ENCODE measurements at regions not wholly inside any gene's neighbourhood (a gene's known extent, or its start where the extent isn't known, plus 50 kb on each side); places are given as distances from the start of the nearest gene placed in this dataset.

- H3K36me3 Mint-ChIP-seq (ENCODE audit: unreplicated experiment) = no peaks in the 10 kb centered on the region
- no peak overlapping the region for H3K27ac Mint-ChIP-seq (ENCODE audit: unreplicated experiment)
- H3K4me3 Mint-ChIP-seq (ENCODE audit: unreplicated experiment) = no peak overlapping the region
Observed at GRCh38 chr12:107553211-107553765, 132.3 kb upstream of the PWP1 start.

GRCh38 chr12:107554941-107555340 lies 130.7 kb upstream of the PWP1 start:
- H3K4me1 Mint-ChIP-seq (ENCODE audit: unreplicated experiment) = no peaks in the 10 kb centered on the region
- peak; percentile 38 for DNase-seq (ENCODE audit: extremely low spot score, unreplicated experiment)
- no peak overlapping the region for H3K27ac Mint-ChIP-seq (ENCODE audit: unreplicated experiment)
- H3K36me3 Mint-ChIP-seq (ENCODE audit: unreplicated experiment) = no peaks in the 10 kb centered on the region
- TF ChIP-seq, protein P1, sequence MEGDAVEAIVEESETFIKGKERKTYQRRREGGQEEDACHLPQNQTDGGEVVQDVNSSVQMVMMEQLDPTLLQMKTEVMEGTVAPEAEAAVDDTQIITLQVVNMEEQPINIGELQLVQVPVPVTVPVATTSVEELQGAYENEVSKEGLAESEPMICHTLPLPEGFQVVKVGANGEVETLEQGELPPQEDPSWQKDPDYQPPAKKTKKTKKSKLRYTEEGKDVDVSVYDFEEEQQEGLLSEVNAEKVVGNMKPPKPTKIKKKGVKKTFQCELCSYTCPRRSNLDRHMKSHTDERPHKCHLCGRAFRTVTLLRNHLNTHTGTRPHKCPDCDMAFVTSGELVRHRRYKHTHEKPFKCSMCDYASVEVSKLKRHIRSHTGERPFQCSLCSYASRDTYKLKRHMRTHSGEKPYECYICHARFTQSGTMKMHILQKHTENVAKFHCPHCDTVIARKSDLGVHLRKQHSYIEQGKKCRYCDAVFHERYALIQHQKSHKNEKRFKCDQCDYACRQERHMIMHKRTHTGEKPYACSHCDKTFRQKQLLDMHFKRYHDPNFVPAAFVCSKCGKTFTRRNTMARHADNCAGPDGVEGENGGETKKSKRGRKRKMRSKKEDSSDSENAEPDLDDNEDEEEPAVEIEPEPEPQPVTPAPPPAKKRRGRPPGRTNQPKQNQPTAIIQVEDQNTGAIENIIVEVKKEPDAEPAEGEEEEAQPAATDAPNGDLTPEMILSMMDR (IDR thresholded peaks at IDR 0.05) = no peak
- H3K27me3 Mint-ChIP-seq (ENCODE audit: unreplicated experiment) = no peaks in the 10 kb centered on the region
- H3K4me3 Mint-ChIP-seq (ENCODE audit: unreplicated experiment) = no peak overlapping the region
- no peaks in the 10 kb centered on the region for H3K9me3 Mint-ChIP-seq (ENCODE audit: unreplicated experiment)

More at GRCh38 chr12:107553211-107553765, 132.3 kb upstream of the PWP1 start:
- Mint-ChIP-seq H3K9me3 (ENCODE audit: unreplicated experiment) (peaks cover 7% of the 10 kb centered on the region), H3K27me3 (ENCODE audit: unreplicated experiment) (no peaks in the 10 kb centered on the region), H3K4me1 (ENCODE audit: unreplicated experiment) (no peaks in the 10 kb centered on the region)
- TF ChIP-seq, protein P1 (IDR thresholded peaks at IDR 0.05) = no peak
- no peak for DNase-seq (ENCODE audit: extremely low spot score, unreplicated experiment)

DNA sequence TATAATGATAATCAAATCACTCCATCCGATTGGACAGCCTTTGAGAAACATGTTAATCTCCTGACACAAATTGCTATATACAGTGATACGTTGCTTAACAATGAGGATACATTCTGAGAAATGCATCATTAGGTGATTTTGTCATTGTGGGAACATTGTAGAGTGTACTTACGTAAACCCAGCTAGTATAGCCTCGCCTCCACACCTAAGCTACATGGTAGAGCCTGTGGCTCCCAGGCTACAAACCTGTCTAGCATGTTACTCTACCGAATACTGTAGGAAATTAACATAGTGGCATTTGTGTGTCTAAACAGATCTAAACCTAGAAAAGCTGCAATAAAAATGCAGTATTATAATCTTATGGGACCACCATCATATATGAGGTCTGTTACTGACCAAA lies 128.6 kb upstream of the PWP1 start:
- no peak overlapping the region for H3K27ac Mint-ChIP-seq (ENCODE audit: unreplicated experiment)
- peaks cover 3% of the 10 kb centered on the region for H3K27me3 Mint-ChIP-seq (ENCODE audit: unreplicated experiment)
- no peaks in the 10 kb centered on the region for H3K4me1 Mint-ChIP-seq (ENCODE audit: unreplicated experiment)
- TF ChIP-seq, protein P1 (IDR thresholded peaks at IDR 0.05) = no peak
- no peaks in the 10 kb centered on the region for H3K36me3 Mint-ChIP-seq (ENCODE audit: unreplicated experiment)
- no peaks in the 10 kb centered on the region for H3K9me3 Mint-ChIP-seq (ENCODE audit: unreplicated experiment)
- no peak overlapping the region for H3K4me3 Mint-ChIP-seq (ENCODE audit: unreplicated experiment)
- DNase-seq (ENCODE audit: extremely low spot score, unreplicated experiment) = peak; percentile 2

DNA sequence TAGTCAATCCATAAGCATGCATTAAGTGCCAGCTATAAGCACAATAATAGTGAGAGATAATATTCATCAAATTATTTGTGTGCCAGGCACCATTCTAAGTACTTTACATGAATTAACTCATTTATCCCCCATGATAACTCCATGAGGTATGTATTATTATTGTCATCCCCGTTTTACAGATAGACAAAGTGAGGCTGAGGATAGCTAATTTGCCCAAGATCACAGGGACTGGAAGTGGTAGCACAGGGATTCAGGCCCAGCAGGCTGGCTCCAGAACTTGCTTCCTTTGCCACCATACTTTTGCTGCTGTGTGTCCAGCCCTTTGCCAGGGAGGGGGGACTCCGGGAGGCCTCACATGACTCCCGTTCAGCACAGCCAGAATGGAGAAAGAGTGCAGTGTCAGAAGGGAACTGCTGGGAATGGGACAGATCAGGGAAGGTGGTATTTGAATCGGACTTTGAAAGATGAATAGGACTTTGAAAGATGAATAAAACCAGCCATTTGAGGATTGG lies 128.0 kb upstream of the PWP1 start:
- TF ChIP-seq, protein P1 (IDR thresholded peaks at IDR 0.05) = no peak
- H3K36me3 Mint-ChIP-seq (ENCODE audit: unreplicated experiment) = no peaks in the 10 kb centered on the region
- H3K4me1 Mint-ChIP-seq (ENCODE audit: unreplicated experiment) = no peaks in the 10 kb centered on the region
- peaks cover 3% of the 10 kb centered on the region for H3K27me3 Mint-ChIP-seq (ENCODE audit: unreplicated experiment)
- peak; percentile 59 for DNase-seq (ENCODE audit: extremely low spot score, unreplicated experiment)
- H3K4me3 Mint-ChIP-seq (ENCODE audit: unreplicated experiment) = no peak overlapping the region
- H3K27ac Mint-ChIP-seq (ENCODE audit: unreplicated experiment) = no peak overlapping the region
- H3K9me3 Mint-ChIP-seq (ENCODE audit: unreplicated experiment) = no peaks in the 10 kb centered on the region

GRCh38 chr12:107558141-107558815 lies 127.3 kb upstream of the PWP1 start:
- no peaks in the 10 kb centered on the region for H3K4me1 Mint-ChIP-seq (ENCODE audit: unreplicated experiment)

More at GRCh38 chr12:107558141-107558815, 127.3 kb upstream of the PWP1 start:
- Mint-ChIP-seq H3K9me3 (ENCODE audit: unreplicated experiment) (no peaks in the 10 kb centered on the region), H3K27ac (ENCODE audit: unreplicated experiment) (no peak overlapping the region), H3K36me3 (ENCODE audit: unreplicated experiment) (no peaks in the 10 kb centered on the region), H3K4me3 (ENCODE audit: unreplicated experiment) (no peak overlapping the region), H3K27me3 (ENCODE audit: unreplicated experiment) (peaks cover 3% of the 10 kb centered on the region)
- TF ChIP-seq, protein P1 (IDR thresholded peaks at IDR 0.05) = no peak
- peak; percentile 65 for DNase-seq (ENCODE audit: extremely low spot score, unreplicated experiment)

Data from osteocyte (in vitro differentiated cells).